ENCODE measurements at regions not wholly inside any gene's neighbourhood (a gene's known extent, or its start where the extent isn't known, plus 50 kb on each side); places are given as distances from the start of the nearest gene placed in this dataset.

DNA sequence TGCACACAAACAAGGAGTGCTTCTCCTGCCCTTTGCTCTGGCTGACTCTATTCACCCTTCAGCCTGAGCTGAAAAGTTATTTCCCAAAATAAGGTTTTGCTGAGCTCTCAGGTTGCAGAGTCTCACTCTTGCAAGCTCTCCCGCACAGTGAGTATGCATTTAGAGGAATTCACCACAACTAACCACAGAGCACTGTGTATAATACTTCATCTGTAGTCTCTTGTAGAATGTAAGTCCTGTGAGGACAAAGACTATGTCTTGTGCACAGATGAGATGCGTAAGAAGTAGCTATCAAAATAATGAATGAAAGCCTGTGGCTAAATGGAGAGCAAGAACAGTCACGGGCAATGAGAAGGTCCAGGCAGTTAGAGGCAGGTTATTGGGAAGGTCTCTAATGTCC lies 156.5 kb upstream of the SLCO3A1 start:
- BruUV-seq (replicated peaks) = no TSS peak
- no peak overlapping the region for H3K4me3 ChIP-seq (replicated peaks in 1 of 3; ENCODE audit: insufficient read depth in 1 of 3, low read depth in 2 of 3, low read length in 3 of 3)
- no peaks in the 10 kb centered on the region for H3K36me3 ChIP-seq (replicated peaks in 1 of 2; ENCODE audit: control insufficient read depth in 1 of 2, insufficient read depth in 2 of 2, low read length in 2 of 2)
- H3K9me3 ChIP-seq (ENCODE audit: low read length) = no peaks in the 10 kb centered on the region
- no peak for ATAC-seq
- in situ Hi-C loops (cut with HindIII; ENCODE audit: extremely low pct_ligation_motif_present, low pct_unique_long_range_greater_than_20kb) (no loop called here), intact Hi-C loops (cut with micrococcal nuclease; ENCODE audit: unreplicated experiment) (no loop called here)
- H3K9ac ChIP-seq (ENCODE audit: insufficient read depth, low read depth, low read length) = no peak overlapping the region
- TF ChIP-seq ZFAT (CRISPR knock-in tag; conservative IDR thresholded peaks at IDR 0.05) (no peak), ZNF230 (CRISPR knock-in tag; IDR thresholded peaks at IDR 0.05) (no peak), SMYD3 (CRISPR knock-in tag; IDR thresholded peaks at IDR 0.05) (no peak), ZNF335 (CRISPR knock-in tag; IDR thresholded peaks at IDR 0.05) (no peak), FOXC1 (CRISPR knock-in tag; IDR thresholded peaks at IDR 0.05; ENCODE audit: borderline replicate concordance) (no peak), NAIF1 (CRISPR knock-in tag; IDR thresholded peaks at IDR 0.05; ENCODE audit: borderline replicate concordance) (no peak), MLLT10 (CRISPR knock-in tag; IDR thresholded peaks at IDR 0.05) (no peak), FOSL2 (CRISPR knock-in tag; IDR thresholded peaks at IDR 0.05) (no peak), SMARCE1 (IDR thresholded peaks at IDR 0.05; ENCODE audit: borderline replicate concordance) (no peak), GFI1 (CRISPR knock-in tag; IDR thresholded peaks at IDR 0.05; ENCODE audit: borderline replicate concordance) (no peak), ONECUT2 (CRISPR knock-in tag; IDR thresholded peaks at IDR 0.05) (no peak), DNMT1 (CRISPR knock-in tag; IDR thresholded peaks at IDR 0.05) (no peak)
- TF ChIP-seq, protein P1, sequence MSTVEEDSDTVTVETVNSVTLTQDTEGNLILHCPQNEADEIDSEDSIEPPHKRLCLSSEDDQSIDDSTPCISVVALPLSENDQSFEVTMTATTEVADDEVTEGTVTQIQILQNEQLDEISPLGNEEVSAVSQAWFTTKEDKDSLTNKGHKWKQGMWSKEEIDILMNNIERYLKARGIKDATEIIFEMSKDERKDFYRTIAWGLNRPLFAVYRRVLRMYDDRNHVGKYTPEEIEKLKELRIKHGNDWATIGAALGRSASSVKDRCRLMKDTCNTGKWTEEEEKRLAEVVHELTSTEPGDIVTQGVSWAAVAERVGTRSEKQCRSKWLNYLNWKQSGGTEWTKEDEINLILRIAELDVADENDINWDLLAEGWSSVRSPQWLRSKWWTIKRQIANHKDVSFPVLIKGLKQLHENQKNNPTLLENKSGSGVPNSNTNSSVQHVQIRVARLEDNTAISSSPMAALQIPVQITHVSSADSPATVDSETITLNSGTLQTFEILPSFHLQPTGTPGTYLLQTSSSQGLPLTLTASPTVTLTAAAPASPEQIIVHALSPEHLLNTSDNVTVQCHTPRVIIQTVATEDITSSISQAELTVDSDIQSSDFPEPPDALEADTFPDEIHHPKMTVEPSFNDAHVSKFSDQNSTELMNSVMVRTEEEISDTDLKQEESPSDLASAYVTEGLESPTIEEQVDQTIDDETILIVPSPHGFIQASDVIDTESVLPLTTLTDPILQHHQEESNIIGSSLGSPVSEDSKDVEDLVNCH (CRISPR knock-in tag; IDR thresholded peaks at IDR 0.05) = no peak
- TF ChIP-seq, protein P2, sequence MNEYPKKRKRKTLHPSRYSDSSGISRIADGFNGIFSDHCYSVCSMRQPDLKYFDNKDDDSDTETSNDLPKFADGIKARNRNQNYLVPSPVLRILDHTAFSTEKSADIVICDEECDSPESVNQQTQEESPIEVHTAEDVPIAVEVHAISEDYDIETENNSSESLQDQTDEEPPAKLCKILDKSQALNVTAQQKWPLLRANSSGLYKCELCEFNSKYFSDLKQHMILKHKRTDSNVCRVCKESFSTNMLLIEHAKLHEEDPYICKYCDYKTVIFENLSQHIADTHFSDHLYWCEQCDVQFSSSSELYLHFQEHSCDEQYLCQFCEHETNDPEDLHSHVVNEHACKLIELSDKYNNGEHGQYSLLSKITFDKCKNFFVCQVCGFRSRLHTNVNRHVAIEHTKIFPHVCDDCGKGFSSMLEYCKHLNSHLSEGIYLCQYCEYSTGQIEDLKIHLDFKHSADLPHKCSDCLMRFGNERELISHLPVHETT (CRISPR knock-in tag; conservative IDR thresholded peaks at IDR 0.05) = no peak
- TF ChIP-seq, protein P3, sequence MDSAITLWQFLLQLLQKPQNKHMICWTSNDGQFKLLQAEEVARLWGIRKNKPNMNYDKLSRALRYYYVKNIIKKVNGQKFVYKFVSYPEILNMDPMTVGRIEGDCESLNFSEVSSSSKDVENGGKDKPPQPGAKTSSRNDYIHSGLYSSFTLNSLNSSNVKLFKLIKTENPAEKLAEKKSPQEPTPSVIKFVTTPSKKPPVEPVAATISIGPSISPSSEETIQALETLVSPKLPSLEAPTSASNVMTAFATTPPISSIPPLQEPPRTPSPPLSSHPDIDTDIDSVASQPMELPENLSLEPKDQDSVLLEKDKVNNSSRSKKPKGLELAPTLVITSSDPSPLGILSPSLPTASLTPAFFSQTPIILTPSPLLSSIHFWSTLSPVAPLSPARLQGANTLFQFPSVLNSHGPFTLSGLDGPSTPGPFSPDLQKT (CRISPR knock-in tag; IDR thresholded peaks at IDR 0.05; ENCODE audit: borderline replicate concordance) = no peak
- H3K4me2 ChIP-seq (ENCODE audit: low read depth, low read length) = no peak overlapping the region
- 0 out of 5 replicates have a peak, but pooled peaks cover 0 to 8% of the 10 kb centered on the region in 2 experiments for H3K27me3 ChIP-seq (ENCODE audit: control insufficient read depth in 1 of 2, insufficient read depth in 2 of 2, low read length in 2 of 2)
- H3K79me2 ChIP-seq (ENCODE audit: insufficient read depth, low read length) = no peaks in the 10 kb centered on the region
- FAIRE-seq = no peak
- no peak overlapping the region for H2AFZ ChIP-seq (ENCODE audit: low read length)
- DNase-seq (ENCODE audit: low spot score) = no peak
- H3K27ac ChIP-seq (ENCODE audit: extremely low read length, insufficient read depth, low read length) = no peak overlapping the region
- H3K4me1 ChIP-seq (ENCODE audit: insufficient read depth, low read length) = peaks cover 11% of the 10 kb centered on the region
- H4K20me1 ChIP-seq (ENCODE audit: insufficient read depth, low read length) = no peaks in the 10 kb centered on the region
- CTCF ChIA-PET (ENCODE audit: low intra/inter-chr PET ratio, low total read pairs) = no interaction called here
- 43% methylated on average over 3 of the region's 3 CpGs for WGBS (ENCODE audit: low lambda C conversion rate)
- POLR2A ChIA-PET = no interaction called here

All from HepG2 (cell line).